ENCODE measurements at regions not wholly inside any gene's neighbourhood (a gene's known extent, or its start where the extent isn't known, plus 50 kb on each side); places are given as distances from the start of the nearest gene placed in this dataset.

DNA sequence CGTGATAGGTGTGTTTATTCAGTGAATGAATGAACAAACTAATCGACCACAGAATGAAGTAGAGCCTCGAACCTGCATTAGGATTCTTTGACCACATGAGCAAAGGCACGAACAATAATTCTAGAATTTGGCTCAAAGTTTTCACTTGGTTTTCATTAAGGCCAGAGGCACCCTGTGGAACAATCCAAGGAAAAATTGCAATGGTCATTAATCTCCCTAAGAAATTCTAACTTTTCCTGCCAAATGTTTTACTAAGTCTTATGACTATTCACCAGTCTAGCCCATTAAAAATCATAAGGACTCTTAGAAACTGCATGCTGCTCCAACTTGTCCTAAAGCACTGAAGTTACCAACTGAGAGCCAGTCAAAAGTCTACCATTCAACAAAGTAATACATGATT lies 271.7 kb downstream of the EFNB2 start:
- Histone ChIP-seq H3K4me3 (no peak overlapping the region), H3K36me3 (no peaks in the 10 kb centered on the region), H3K27me3 (ENCODE audit: low read depth) (no peaks in the 10 kb centered on the region), H3K27ac (replicated peaks) (no peak overlapping the region), H3K9me3 (replicated peaks) (peaks cover 19% of the 10 kb centered on the region), H3K4me1 (no peaks in the 10 kb centered on the region)
- DNase-seq = no peak
- TF ChIP-seq, protein P1, sequence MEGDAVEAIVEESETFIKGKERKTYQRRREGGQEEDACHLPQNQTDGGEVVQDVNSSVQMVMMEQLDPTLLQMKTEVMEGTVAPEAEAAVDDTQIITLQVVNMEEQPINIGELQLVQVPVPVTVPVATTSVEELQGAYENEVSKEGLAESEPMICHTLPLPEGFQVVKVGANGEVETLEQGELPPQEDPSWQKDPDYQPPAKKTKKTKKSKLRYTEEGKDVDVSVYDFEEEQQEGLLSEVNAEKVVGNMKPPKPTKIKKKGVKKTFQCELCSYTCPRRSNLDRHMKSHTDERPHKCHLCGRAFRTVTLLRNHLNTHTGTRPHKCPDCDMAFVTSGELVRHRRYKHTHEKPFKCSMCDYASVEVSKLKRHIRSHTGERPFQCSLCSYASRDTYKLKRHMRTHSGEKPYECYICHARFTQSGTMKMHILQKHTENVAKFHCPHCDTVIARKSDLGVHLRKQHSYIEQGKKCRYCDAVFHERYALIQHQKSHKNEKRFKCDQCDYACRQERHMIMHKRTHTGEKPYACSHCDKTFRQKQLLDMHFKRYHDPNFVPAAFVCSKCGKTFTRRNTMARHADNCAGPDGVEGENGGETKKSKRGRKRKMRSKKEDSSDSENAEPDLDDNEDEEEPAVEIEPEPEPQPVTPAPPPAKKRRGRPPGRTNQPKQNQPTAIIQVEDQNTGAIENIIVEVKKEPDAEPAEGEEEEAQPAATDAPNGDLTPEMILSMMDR (IDR thresholded peaks at IDR 0.05; ENCODE audit: borderline replicate concordance) = no peak
- intact Hi-C loops (cut with micrococcal nuclease) = no loop called here

DNA sequence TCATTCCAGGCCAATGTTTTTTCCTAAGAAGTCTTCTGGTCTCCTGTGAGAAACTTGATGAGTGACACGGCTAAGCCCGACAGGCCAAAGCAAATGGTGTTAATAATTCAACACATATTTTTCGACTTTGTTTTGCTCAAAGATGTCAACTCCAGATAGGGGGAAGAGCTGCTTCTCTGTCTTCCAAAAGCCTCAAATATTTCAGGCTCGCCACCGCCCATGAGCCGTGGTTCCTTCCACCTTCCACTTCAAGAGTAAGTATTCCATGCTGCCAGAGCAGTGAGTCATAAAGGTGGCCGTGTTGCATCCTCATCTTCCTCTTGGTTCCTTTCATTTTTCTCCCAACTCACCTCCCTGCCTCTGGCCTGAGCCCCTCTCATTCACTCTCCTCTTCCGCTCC lies 272.6 kb downstream of the EFNB2 start:
- Histone ChIP-seq H3K4me1 (no peaks in the 10 kb centered on the region), H3K4me3 (no peak overlapping the region), H3K27me3 (ENCODE audit: low read depth) (no peaks in the 10 kb centered on the region), H3K36me3 (no peaks in the 10 kb centered on the region), H3K9me3 (replicated peaks) (peaks cover 22% of the 10 kb centered on the region), H3K27ac (replicated peaks) (no peak overlapping the region)
- no peak for DNase-seq
- intact Hi-C loops (cut with micrococcal nuclease) = no loop called here
- TF ChIP-seq, protein P1 (IDR thresholded peaks at IDR 0.05; ENCODE audit: borderline replicate concordance) = no peak

DNA sequence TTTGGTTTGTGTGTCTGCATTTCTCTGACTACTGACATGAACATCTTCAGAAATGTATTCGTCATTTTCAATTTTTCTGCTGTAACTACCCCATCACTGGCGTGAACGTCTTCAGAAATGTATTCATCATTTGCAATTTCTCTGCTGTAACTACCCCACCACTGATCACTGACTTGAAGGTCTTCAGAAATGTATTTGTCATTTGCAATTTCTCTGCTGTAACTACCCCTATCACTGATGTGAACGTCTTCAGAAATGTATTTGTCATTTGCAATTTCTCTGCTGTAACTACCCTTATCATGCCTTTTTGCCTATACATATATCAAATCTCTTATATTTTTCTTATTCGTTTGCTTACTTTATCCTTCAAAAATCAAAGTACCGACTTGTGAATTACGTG lies 274.0 kb downstream of the EFNB2 start:
- Histone ChIP-seq H3K27me3 (ENCODE audit: low read depth) (no peaks in the 10 kb centered on the region), H3K9me3 (replicated peaks) (peaks cover 24% of the 10 kb centered on the region), H3K27ac (replicated peaks) (no peak overlapping the region), H3K4me3 (no peak overlapping the region), H3K36me3 (no peaks in the 10 kb centered on the region), H3K4me1 (no peaks in the 10 kb centered on the region)
- DNase-seq = no peak
- TF ChIP-seq, protein P1 (IDR thresholded peaks at IDR 0.05; ENCODE audit: borderline replicate concordance) = no peak
- intact Hi-C loops (cut with micrococcal nuclease) = no loop called here

DNA sequence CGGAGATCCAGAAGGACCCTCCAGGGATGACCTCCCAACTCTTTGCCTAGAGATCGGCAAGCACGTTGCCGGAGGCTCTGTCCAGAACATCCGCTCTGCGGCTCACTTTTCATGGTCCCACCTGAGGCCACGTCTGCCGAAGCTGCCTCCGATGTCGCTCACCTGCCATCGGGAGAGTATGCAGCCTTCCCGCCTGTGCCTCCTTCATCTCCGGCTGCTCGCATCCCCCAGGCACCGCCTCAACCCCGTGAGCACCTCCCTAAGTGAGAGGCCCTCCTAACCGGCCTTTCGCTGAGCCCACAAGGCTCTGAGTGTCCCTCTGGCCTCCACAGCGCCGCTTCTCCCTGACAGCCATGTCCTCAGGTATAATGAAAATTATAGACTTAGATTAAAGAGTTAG lies 275.1 kb downstream of the EFNB2 start:
- intact Hi-C loops (cut with micrococcal nuclease) = no loop called here
- TF ChIP-seq, protein P1 (IDR thresholded peaks at IDR 0.05; ENCODE audit: borderline replicate concordance) = no peak
- H3K27me3 ChIP-seq (ENCODE audit: low read depth) = no peaks in the 10 kb centered on the region
- H3K9me3 ChIP-seq (replicated peaks) = peaks cover 24% of the 10 kb centered on the region
- no peak overlapping the region for H3K27ac ChIP-seq (replicated peaks)
- no peaks in the 10 kb centered on the region for H3K4me1 ChIP-seq
- no peak overlapping the region for H3K4me3 ChIP-seq
- no peak for DNase-seq
- H3K36me3 ChIP-seq = no peaks in the 10 kb centered on the region

DNA sequence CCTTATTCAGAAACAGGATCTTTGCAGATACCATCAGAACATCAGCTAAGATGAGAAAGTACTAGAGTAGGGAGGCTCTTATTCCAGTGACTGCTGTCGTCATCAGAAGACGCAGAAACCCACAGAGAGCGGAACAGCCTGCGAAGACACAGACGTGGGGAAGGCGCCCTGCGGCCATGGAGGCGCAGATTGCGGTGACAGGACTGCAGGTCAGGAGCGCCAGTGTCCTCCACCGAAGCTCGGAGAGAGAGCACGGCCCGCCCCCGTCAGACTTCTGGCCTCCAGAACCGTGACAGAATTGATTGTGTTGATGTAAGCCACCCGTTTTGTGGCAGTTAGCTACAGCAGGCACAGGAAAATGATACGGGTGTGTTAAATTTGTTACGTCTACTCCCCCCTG lies 275.5 kb downstream of the EFNB2 start:
- H3K36me3 ChIP-seq = no peaks in the 10 kb centered on the region
- DNase-seq = no peak
- no peak overlapping the region for H3K4me3 ChIP-seq
- no peak overlapping the region for H3K27ac ChIP-seq (replicated peaks)
- no peaks in the 10 kb centered on the region for H3K4me1 ChIP-seq
- intact Hi-C loops (cut with micrococcal nuclease) = no loop called here
- no peaks in the 10 kb centered on the region for H3K27me3 ChIP-seq (ENCODE audit: low read depth)
- H3K9me3 ChIP-seq (replicated peaks) = peaks cover 24% of the 10 kb centered on the region
- TF ChIP-seq, protein P1 (IDR thresholded peaks at IDR 0.05; ENCODE audit: borderline replicate concordance) = no peak
